Amygdala (tissue), 56 donors: ENCODE measurements at regions not wholly inside any gene's neighbourhood (a gene's known extent, or its start where the extent isn't known, plus 50 kb on each side); places are given as distances from the start of the nearest gene placed in this dataset.
A peak's percentile ranks its signal among the peaks of the same experiment; 100 is the strongest.

ENCODE experiments used
- DNase-seq, 56 donors: peaks; one replicate each; lab custom pipeline; 2025; lab: John Stamatoyannopoulos, UW

DNA sequence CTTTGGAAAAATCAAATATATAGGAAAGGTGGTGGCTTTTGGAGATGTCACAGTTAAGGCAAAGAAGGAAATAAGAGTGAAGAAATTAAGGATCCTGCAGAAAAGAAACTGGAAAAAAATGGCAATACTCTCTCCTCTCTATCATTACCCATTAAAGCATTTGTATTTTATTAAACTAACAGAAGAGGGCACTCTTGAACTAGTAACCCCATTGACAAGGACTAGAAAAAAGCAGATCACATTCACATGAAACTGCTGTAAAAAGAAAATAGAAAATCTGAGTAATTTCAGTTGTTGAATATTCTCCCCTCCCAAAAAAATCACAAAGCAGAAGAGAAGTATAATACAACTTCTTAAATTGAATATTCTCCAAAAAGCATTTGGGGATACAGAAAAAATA, 104.1 kb upstream of the SLC35B3 start:
- no peak for DNase-seq

DNA sequence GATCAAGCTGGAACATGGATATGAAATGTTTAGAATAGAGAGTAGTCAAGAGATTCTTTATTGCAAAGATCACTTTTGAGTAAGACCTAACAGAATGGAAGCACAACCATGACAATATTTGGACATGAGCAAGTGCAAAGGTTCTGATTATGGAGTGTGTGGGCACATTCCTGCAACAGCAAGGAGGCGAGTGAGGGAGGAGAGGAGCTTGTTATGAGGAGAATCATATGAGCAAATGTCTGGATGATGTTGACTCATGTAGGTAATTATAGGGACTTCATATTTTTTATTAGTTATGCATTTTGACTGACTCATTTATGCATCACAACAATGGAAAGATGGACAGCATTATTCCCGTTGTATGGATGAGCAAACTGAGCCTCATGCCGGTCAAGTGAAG, 100.8 kb upstream of the SLC35B3 start:
- no peak for DNase-seq

DNA sequence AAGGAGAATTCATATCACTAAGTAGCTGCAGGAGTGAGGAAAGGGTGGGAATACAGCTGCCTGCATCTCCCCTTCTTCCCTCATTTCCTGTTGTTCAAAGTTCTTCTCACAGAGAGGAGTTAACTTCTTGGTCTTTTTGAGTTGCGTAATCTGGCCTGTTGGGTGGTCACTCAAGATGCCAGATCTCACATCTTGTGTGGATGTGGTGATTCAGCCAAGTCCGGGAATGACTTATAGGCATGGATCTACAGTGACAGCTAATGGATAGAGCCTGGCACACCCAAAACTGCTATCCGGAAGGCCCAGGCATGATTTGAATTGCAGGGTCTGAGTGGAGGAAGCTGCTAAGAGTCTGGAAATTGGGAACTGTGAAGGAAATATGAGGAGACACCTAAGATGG, 100.2 kb upstream of the SLC35B3 start:
- DNase-seq, result no peak

DNA sequence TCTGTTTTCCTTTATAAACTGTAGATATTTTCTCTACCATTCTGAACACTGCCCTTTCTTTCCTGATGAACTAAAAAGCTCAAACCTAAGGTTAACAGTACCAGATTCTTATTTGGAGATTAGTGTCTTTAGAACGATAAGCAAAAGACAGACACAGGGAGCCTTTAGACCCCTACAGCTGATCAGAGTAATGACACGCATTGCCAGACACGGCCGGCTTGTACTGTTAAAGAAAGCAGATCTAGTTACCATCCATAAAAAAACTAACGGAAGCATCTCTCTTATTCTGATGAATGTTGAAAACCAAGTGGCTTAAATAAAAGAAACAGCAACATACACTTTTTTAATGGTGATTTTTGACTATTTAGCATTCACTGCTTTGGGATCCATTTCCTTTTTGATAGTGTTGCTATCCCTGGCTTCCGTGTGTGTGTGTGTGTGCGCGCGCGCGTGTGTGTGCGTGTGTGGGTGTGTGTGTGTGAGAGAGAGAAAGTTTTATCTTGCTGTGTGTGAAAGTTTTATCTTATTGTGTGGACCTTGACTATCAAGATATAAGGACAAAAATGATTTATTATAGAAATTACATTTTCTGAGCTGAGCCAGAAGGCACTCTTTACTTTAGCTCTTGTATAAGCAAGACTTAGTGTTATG, 95.6 kb upstream of the SLC35B3 start:
- DNase-seq, result no peak

DNA sequence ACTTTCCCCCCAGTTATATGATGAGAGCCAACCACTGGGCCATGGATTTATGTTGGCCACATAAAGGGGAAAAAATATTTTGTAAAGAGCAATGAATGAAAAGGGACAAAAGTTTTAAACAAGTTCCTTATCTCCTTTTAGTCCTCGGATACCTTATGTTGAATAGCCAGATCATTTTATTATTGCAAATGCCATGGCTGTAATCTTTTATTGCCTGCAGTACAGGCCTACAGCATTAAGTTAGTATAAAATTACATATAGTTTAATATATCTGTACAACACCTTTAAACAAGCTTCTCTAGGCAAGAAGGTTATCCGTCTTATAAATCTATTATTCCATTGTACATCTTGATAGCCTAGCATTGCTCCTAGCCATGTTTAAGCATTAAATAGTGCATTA, 93.9 kb upstream of the SLC35B3 start:
- DNase-seq, result no peak

DNA sequence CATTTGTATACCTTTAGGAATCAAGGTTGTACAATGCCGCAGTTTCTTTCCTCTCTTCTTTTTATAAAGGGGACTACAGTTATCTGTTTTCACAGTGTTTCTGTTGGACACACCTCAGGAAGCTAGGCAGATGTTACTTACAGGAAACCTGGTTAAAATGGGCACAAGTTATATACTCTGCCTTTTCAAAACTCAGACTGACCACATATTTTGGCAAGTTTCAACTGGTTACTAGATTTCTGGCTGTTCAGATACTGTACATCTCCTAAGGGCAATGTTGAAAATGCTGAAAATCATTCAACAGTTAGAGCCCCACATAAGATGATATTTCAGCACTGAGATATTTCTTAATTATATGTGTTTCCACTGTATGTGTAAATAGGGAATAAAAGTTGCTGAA, 92.5 kb upstream of the SLC35B3 start:
- no peak for DNase-seq

DNA sequence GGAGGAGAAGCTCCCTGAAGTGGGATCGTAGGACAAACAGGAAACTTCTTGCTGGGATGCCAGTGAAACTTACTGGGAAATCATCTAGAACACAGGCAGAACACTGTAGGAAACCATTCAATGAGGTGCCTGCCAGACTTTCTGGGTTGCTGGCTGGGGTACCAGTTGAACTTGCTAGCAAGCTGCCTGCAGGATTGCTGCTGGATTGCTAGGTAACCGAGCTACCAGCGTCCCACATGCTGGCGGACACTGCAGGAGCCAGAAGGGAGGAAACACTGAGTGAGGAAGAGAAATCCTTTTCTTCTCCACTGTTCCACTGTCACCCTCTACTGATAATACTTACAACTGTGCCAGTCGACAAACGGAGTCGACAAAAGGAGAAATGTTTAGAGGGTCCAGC, 91.3 kb upstream of the SLC35B3 start:
- peak in 20 of 56 donors; percentile 0 to 31 (median 4) for DNase-seq

DNA sequence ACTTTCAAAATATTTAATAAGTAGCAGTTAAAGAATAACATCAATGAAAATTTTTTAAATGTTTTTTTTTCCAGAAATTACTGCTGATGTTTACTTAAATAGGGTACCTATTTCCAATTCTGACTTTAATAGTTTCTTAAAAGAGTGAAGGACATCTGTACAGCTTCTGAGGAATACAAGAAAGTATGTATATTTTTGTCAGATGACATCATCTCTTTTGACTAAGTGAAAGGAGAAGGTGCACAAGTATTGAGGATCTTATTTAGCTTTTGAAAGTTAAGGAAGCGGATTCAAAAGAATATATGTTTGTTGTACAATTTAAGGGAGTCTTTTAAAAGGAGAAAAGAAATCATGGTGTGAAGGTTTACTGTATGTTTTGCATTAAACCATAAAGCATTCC, 90.0 kb upstream of the SLC35B3 start:
- DNase-seq, result no peak

DNA sequence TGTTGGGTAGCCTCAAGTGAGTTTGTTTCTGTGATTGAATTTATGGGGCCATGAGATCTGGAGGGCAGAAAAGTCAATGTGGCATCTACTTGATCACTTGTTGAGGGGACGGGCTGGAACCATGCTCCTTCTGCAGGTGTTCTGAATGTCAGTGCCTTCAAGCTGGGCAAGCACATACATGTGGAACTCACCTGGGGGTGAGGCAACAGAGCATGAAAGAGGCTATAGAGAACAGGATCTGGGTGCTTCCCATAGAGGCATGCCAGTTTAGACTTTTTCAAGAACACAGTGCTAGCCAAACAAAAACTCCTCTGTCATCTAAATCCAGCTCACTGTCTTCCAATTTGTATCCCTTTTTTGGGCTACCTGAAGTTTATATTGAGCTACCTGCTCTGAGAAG, 77.8 kb upstream of the SLC35B3 start:
- no peak for DNase-seq

DNA sequence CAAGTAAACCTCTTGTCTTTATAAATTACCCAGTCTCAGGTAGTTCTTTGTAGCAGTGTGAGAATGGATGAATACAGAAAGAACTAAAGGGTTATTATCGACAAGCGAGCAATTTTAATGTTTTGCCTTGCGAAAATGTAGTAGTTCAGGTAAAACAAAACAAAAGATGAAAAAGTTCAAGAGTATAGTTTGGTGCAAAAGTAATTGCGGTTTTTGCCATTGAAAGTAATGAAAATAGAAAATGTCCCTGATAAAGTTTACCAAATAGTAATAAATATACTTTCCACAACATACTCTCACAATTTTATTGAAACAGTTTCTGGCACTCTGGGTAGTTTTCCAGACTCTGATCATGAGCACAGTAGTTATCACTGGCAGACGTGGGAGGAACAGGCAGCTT, 71.9 kb upstream of the SLC35B3 start:
- DNase-seq, result no peak

DNA sequence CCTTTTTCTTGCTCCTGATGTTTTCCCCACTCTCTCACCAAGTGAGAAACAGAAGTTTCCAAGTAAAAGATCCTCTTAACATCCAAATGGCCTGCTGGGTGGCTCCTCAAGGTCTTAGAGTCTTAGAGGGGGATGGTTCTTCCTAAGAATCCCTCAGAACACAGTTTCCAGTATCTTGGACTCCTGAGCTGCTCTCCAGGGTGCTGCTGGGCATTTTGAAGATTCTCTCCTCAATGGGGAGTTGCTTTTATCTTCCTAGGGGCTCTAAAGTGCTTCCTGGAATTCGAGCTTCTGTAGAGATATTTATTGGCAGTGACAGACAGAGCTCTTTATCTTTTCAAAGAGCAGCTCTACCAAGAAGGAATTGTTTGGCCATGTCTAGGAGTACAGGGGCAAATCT, 70.8 kb upstream of the SLC35B3 start:
- no peak for DNase-seq

DNA sequence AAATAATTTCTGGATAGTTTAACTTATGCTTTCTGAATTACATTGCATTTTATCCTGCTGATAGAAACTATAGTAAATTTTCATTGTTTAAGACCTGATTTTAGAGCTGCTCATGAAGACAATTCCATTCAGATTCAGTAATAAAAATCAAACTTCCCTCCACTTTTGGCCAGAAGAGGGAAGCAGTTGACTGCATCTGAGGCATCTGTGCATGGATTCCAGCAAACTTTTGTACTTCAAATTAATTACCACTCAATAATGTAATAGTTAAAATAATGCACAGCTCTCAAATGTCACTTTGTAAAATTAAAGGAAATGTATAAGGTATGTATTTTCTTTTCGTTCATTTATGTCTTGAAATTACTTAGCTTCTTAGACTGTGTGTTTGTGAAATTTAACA, 64.2 kb upstream of the SLC35B3 start:
- DNase-seq, result peak in 1 of 56 donors; percentile 1

DNA sequence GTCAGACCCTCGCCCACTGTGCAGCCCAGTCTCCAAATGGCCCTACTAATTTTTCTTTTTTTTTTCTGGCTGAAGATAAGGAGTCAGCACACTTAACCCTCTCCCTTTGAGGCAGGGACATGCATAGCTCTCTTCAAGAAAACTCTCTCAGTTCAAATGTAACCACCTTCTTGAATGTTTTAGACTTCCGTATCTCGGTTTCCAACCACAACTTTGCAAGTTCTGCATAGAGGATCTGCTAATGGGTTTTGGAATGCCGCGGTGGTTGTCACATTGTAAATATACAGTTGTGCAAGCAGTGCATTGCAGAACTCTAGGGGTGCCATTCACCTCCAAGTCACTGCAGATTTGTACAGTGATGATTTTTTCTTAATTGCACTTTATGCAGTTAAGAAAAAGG, 59.4 kb upstream of the SLC35B3 start:
- no peak for DNase-seq

DNA sequence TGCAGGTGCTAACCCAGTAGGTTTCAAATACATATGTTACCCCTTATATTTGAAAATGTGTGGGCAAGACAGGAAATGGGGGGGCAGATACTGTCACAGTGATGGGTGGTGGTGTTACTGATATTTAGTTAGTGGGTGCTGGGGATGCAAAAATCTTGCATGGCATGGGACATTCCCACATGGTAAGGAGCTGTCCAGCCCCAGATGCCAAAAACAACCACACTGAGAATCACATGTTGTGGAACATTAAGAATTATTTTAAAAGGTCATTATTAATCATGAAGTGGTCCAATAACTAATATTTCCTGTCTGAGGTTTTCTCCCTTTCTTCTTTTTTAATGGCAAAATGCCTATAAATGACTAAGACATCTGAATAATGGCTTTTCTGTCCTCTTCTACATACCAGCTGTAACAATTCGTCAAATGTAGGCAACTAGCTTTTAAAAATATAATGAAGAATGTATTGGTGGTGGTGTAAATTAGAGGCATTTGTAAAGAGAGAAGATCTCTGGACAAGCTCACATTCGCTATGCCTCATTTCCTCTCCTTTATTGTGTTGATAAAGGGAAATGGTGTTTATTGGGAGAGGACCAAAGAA, 57.3 kb upstream of the SLC35B3 start:
- no peak for DNase-seq
